Activated naive CD4-positive, alpha-beta T cell treated with anti-CD3 and anti-CD28 coated beads, Interleukin-2, amount 50 U/mL, for 24 hours (primary cell): ENCODE measurements at regions not wholly inside any gene's neighbourhood (a gene's known extent, or its start where the extent isn't known, plus 50 kb on each side); places are given as distances from the start of the nearest gene placed in this dataset.

Experiments used
- H3K27ac Mint-ChIP-seq: one replicate; pipeline ENCODE4 v1.8.0; 2021; ENCODE audit warnings: mild to moderate bottlenecking, mixed read lengths
- H3K27me3 Mint-ChIP-seq: one replicate; pipeline ENCODE4 v1.8.0; 2021; ENCODE audit warnings: mixed read lengths
- H3K36me3 Mint-ChIP-seq: one replicate; pipeline ENCODE4 v1.8.0; 2021; ENCODE audit warnings: mixed read lengths
- H3K4me1 Mint-ChIP-seq: one replicate; pipeline ENCODE4 v1.8.0; 2021; ENCODE audit warnings: mixed read lengths
- H3K4me3 Mint-ChIP-seq: one replicate; pipeline ENCODE4 v1.8.0; 2021; ENCODE audit warnings: mild to moderate bottlenecking, mixed read lengths
- H3K9me3 Mint-ChIP-seq: one replicate; pipeline ENCODE4 v1.8.0; 2021; ENCODE audit warnings: mixed read lengths

DNA sequence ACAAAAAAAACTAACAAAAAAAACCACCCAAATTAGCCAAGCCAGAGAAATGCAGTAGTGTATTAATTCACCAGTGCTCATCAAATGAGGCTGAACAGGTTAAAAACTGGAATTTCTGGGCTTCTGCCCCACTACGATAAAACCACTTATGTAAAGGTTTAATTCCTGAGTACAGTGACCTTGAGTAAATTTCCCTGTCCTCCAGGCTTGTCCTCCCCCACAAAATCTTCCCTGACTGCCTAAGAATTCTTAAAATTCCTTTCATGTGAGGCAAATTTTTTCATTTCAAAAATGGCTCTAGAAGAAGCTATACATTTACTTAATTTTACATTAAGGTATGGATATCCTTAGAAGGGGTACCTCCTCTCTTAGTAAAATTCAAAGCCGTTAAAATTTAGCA lies 80.1 kb upstream of the ID4 start:
- Mint-ChIP-seq H3K36me3 (no peaks in the 10 kb centered on the region), H3K4me3 (no peak overlapping the region), H3K9me3 (no peaks in the 10 kb centered on the region), H3K27ac (no peak overlapping the region), H3K27me3 (peaks cover 2% of the 10 kb centered on the region), H3K4me1 (no peaks in the 10 kb centered on the region)

DNA sequence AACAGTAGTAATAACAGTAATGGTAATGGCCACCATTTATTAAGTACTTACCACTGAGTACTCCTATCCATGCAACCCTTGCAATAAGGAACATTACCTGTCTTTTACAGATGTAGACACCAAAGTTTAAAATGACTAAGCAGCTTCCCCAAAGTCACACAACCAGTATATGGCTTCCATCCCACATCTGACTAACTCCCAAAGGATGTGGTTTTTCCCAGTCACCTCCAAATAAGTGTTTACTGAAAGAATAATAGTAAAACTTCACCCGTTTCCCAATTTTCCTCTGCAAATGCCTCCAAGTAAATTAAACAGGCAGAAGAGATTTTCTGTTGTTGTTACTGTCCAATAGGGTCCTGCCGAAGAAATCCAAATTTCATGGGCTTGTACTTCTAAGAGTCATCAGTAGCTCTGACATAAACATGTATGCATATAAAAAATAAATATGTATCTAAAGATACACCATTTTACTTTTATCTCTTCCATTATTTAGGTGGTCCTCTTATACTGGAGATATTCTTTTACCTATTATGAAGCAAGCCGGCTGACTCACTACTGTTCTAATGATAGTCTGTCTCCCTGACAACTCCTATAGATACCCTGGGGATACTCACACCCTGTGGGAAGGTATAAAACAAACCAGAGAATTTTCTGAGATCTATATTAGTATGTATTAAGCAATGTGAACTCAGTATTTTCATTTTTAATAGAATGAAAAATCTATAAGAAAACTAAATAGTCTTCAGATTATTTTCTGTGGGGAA lies 77.9 kb upstream of the ID4 start:
- no peaks in the 10 kb centered on the region for H3K4me1 Mint-ChIP-seq
- no peak overlapping the region for H3K4me3 Mint-ChIP-seq
- H3K36me3 Mint-ChIP-seq, result no peaks in the 10 kb centered on the region
- H3K9me3 Mint-ChIP-seq, result no peaks in the 10 kb centered on the region
- no peak overlapping the region for H3K27ac Mint-ChIP-seq
- peaks cover 2% of the 10 kb centered on the region for H3K27me3 Mint-ChIP-seq

GRCh38 chr6:19761121-19761520 lies 76.0 kb upstream of the ID4 start:
- H3K4me1 Mint-ChIP-seq, result no peaks in the 10 kb centered on the region
- no peak overlapping the region for H3K27ac Mint-ChIP-seq
- H3K9me3 Mint-ChIP-seq, result no peaks in the 10 kb centered on the region
- H3K4me3 Mint-ChIP-seq, result no peak overlapping the region
- no peaks in the 10 kb centered on the region for H3K36me3 Mint-ChIP-seq
- H3K27me3 Mint-ChIP-seq, result peaks cover 2% of the 10 kb centered on the region

DNA sequence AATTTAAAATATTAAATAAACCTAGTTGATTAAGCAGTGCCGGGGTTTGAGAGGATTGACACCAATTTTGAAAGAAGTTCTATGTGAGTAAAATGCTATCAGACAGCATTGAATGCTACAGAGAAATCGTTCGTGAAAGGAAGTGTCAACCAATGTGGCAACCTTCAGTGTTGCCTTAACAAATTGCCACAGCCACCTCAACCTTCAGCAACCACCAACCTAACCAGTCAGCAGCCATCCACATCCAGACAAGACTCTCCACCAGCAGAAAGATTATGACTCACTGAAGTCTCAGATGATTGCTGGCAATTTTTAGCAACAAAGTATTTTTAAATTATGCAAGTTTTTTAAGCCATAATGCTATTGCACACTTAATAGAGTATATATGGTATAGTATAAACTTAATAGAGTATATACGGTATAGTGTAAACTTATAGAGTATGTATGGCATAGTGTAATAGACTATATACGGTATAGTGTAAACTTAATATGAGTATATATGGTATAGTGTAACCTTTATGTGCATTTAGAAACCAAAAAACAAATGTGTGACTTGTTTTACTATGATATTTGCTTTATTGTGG lies 65.3 kb upstream of the ID4 start:
- no peaks in the 10 kb centered on the region for H3K27me3 Mint-ChIP-seq
- peaks cover 5% of the 10 kb centered on the region for H3K9me3 Mint-ChIP-seq
- no peaks in the 10 kb centered on the region for H3K4me1 Mint-ChIP-seq
- no peak overlapping the region for H3K4me3 Mint-ChIP-seq
- no peaks in the 10 kb centered on the region for H3K36me3 Mint-ChIP-seq
- H3K27ac Mint-ChIP-seq, result no peak overlapping the region

DNA sequence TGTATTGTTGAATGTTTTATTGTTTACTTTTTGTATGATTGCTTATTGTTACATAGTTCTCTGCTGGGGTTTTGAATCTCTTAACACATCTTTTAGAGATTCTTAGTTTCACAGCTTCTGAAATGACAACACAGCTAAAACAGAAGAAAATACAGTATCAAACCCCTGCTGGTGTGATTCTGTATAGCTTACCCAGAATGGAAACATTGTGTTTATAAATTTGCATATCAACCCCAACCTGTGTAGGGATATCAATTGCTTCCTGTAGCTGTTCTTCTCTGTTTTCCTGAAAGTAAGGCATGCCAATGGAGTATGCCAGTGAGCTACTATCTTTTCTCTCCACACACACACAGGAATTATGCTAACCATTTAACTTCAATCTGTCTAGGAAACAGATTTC lies 64.3 kb upstream of the ID4 start:
- H3K27me3 Mint-ChIP-seq, result no peaks in the 10 kb centered on the region
- no peaks in the 10 kb centered on the region for H3K36me3 Mint-ChIP-seq
- no peaks in the 10 kb centered on the region for H3K4me1 Mint-ChIP-seq
- no peak overlapping the region for H3K27ac Mint-ChIP-seq
- peaks cover 5% of the 10 kb centered on the region for H3K9me3 Mint-ChIP-seq
- no peak overlapping the region for H3K4me3 Mint-ChIP-seq

- Mint-ChIP-seq H3K4me1 (no peaks in the 10 kb centered on the region), H3K27ac (no peak overlapping the region), H3K4me3 (no peak overlapping the region), H3K9me3 (no peaks in the 10 kb centered on the region), H3K27me3 (peaks cover 1% of the 10 kb centered on the region), H3K36me3 (no peaks in the 10 kb centered on the region)
Measured at GRCh38 chr6:19781269-19781668, 55.9 kb upstream of the ID4 start.

DNA sequence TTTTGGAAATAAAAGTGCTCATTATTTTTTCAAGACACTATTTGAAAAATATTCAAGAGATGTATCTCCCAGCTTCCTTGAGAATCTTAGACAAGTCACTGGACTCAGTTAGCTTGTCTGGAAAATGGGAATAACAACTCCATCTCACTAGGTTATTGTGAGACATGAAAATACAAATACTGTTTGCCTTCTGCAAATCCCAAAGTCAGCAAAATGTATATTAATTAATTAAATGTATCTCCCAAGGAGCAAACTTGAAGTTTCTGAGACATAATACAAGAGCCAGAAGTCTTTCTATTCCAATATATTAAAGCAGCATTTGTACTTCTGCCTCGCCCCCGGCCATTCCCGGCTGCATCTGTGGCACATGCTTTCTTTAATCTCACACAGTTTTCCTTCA lies 54.6 kb upstream of the ID4 start:
- Mint-ChIP-seq H3K27ac (no peak overlapping the region), H3K9me3 (no peaks in the 10 kb centered on the region), H3K36me3 (no peaks in the 10 kb centered on the region), H3K4me1 (no peaks in the 10 kb centered on the region), H3K4me3 (no peak overlapping the region), H3K27me3 (peaks cover 1% of the 10 kb centered on the region)
